ENCODE measurements at regions not wholly inside any gene's neighbourhood (a gene's known extent, or its start where the extent isn't known, plus 50 kb on each side); places are given as distances from the start of the nearest gene placed in this dataset.

- no peak overlapping the region for H3K27ac ChIP-seq
- TF ChIP-seq CTCF (IDR thresholded peaks at IDR 0.05), result no peak
- no peak for TF ChIP-seq ZFX (IDR thresholded peaks at IDR 0.05; ENCODE audit: borderline replicate concordance)
Observed at GRCh38 chr2:5433855-5434254, 258.3 kb upstream of the SOX11 start.

- TF ChIP-seq CTCF (IDR thresholded peaks at IDR 0.05), result no peak
- no peak for TF ChIP-seq ZFX (IDR thresholded peaks at IDR 0.05; ENCODE audit: borderline replicate concordance)
- no peak overlapping the region for H3K27ac ChIP-seq
Observed at GRCh38 chr2:5437375-5437774, 254.8 kb upstream of the SOX11 start.

DNA sequence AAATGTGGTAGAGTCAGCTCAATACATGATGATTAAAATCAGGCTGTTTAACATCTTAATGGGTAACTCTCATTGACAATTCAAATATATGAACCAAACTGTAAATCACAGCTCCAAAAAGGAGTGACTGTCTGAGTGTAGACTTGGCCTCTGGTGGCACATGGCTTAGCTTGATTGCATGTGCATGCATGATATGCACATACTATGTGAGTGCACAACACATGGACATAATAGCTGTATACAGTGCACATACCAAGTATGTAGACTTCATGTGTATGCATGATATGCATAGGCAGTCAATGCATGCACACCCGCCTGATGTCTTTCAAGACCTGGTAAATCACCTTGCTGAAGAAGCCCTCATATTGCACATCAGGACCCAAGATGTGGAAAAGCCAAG, 252.0 kb upstream of the SOX11 start:
- no peak overlapping the region for H3K27ac ChIP-seq
- no peak for TF ChIP-seq CTCF (IDR thresholded peaks at IDR 0.05)
- TF ChIP-seq ZFX (IDR thresholded peaks at IDR 0.05; ENCODE audit: borderline replicate concordance), result no peak

- peak overlapping the region; percentile 62 for H3K27ac ChIP-seq
- TF ChIP-seq CTCF (IDR thresholded peaks at IDR 0.05), result no peak
Observed at GRCh38 chr2:5442736-5443135, 249.4 kb upstream of the SOX11 start.

GRCh38 chr2:5444168-5444567, 248.0 kb upstream of the SOX11 start:
- no peak overlapping the region for H3K27ac ChIP-seq
- TF ChIP-seq ZFX (IDR thresholded peaks at IDR 0.05; ENCODE audit: borderline replicate concordance) (no peak), CTCF (IDR thresholded peaks at IDR 0.05) (no peak)

- TF ChIP-seq CTCF (IDR thresholded peaks at IDR 0.05), result no peak
- TF ChIP-seq ZFX (IDR thresholded peaks at IDR 0.05; ENCODE audit: borderline replicate concordance), result no peak
- no peak overlapping the region for H3K27ac ChIP-seq
Observed at GRCh38 chr2:5444854-5445253, 247.3 kb upstream of the SOX11 start.

DNA sequence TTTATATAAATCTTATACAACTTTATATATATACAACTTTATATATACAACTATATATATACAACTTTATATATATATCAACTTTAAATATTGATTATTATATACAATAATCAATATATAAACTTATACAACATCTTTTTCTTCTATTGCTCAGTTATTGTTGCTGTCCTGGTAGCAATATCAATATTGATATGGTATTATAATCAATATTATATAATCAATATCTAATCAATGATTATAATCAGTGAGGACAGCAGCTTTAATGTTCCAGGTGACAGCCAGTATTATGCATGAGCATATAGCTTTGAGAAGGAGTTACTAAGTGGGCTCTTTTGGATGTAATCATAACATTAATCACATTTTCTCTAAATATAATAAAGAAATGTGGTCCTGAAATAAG, 242.3 kb upstream of the SOX11 start:
- H3K27ac ChIP-seq, result no peak overlapping the region
- TF ChIP-seq CTCF (IDR thresholded peaks at IDR 0.05) (no peak), ZFX (IDR thresholded peaks at IDR 0.05; ENCODE audit: borderline replicate concordance) (no peak)
